HL-60 (cell line): ENCODE measurements at regions not wholly inside any gene's neighbourhood (a gene's known extent, or its start where the extent isn't known, plus 50 kb on each side); places are given as distances from the start of the nearest gene placed in this dataset.

Source experiments
- CTCF ChIP-seq: IDR thresholded peaks from one replicate; pipeline ENCODE4 v1.5.1; 2011; ENCODE audit warnings: low read length, control low read depth, inconsistent platforms; ENCODE audit not compliant: insufficient read depth
- GABPA ChIP-seq: IDR thresholded peaks from 2 replicates; pipeline ENCODE4 v1.6.1; 2012; ENCODE audit warnings: low read depth
- POLR2AphosphoS5 ChIP-seq: IDR thresholded peaks from 2 replicates; pipeline ENCODE4 v1.6.1; 2012; ENCODE audit warnings: low read depth

- TF ChIP-seq CTCF, result no peak
- no peak for TF ChIP-seq GABPA
- no peak for TF ChIP-seq POLR2AphosphoS5
Observed at GRCh38 chr11:128315933-128316332, 271.4 kb downstream of the ETS1 start.
